Activated B cell treated with CpG ODN at 0.5 μM for 24 hours (primary cell): ENCODE measurements at regions not wholly inside any gene's neighbourhood (a gene's known extent, or its start where the extent isn't known, plus 50 kb on each side); places are given as distances from the start of the nearest gene placed in this dataset.

Source experiments
- ATAC-seq: fragments of 200-7000 bp; cut with Tn5 transposase; one replicate; pipeline ENCODE4 v1.10.0; 2021; ENCODE audit warnings: low read depth, mild to moderate bottlenecking, moderate library complexity
- CTCF ChIA-PET: fragments of 350-600 bp; sonication (Branson Sonifier 250); formaldehyde crosslinking; loops from one replicate; lab custom pipeline; 2021; ENCODE audit warnings: antibody characterized with exemption; lab: Charles Lee
- POLR2A ChIA-PET: fragments of 350-600 bp; sonication (Branson Sonifier 250); formaldehyde crosslinking; loops from one replicate; lab custom pipeline; 2021; ENCODE audit warnings: antibody characterized with exemption; lab: Charles Lee
- DNase-seq: peaks from one replicate; pipeline ENCODE4 v3.0.0; 2022
- H3K27ac Mint-ChIP-seq: one replicate; pipeline ENCODE4 v1.8.0; 2020; ENCODE audit warnings: mixed read lengths
- H3K27me3 Mint-ChIP-seq: one replicate; pipeline ENCODE4 v1.8.0; 2021; ENCODE audit warnings: mixed read lengths
- H3K36me3 Mint-ChIP-seq: one replicate; pipeline ENCODE4 v1.8.0; 2021; ENCODE audit warnings: low read depth, mixed read lengths
- H3K4me1 Mint-ChIP-seq: one replicate; pipeline ENCODE4 v1.8.0; 2021; ENCODE audit warnings: mixed read lengths
- H3K4me3 Mint-ChIP-seq: one replicate; pipeline ENCODE4 v1.8.0; 2020; ENCODE audit warnings: mild to moderate bottlenecking, mixed read lengths
- H3K9me3 Mint-ChIP-seq: one replicate; pipeline ENCODE4 v1.8.0; 2020; ENCODE audit warnings: mixed read lengths
- intact Hi-C: fragments of 100-400 bp; cut with micrococcal nuclease; formaldehyde crosslinking; loops from one replicate; pipeline ENCODE4 v1.15.1; 2024
- TF ChIP-seq, protein P1 (sequence below): fragments of 200-600 bp; IDR thresholded peaks from one replicate; pipeline ENCODE4 v1.8.0; 2022; ENCODE audit warnings: antibody characterized with exemption, mild to moderate bottlenecking

DNA sequence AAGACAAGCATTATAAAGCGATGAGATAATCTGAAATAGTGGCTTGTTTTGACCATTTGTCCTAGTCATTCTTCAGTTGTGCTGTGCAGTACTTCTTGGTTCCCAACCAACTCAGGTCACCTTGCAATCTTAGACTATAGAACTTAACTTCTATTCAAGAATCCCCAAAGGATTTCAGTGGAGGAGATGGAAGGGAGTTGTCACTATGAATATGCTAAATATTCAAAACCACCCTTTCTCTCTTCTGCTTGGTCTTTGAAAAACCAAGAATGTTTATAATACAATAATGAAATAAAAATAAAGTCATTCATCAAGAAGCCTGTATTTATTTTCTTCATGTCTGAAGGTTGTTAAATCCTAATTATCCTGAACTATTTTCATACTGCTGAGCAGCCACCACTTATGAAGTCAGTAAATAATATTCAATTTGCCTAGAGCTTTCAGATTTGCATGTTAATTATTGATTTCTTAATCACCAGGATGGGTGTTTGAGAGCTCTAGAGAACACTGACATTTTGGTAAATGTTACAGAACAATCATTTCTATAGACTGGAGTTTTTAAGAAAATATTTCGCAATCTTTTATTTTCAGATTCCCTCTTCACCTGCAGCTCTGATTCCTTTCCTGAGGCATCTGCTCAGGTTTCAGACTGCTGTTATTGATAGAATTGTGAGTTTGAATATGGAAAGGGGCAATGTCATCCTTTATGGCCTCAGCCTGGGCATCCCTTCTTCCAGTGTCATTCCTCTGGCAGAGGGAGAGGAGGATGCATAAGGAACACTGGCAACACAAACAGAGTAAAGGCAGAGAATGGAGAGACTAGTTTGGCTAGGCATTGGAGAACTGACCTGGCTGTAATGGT, 91.5 kb upstream of the USP47 start:
- ChIA-PET CTCF (no interaction called here), POLR2A (no interaction called here)
- TF ChIP-seq, protein P1, sequence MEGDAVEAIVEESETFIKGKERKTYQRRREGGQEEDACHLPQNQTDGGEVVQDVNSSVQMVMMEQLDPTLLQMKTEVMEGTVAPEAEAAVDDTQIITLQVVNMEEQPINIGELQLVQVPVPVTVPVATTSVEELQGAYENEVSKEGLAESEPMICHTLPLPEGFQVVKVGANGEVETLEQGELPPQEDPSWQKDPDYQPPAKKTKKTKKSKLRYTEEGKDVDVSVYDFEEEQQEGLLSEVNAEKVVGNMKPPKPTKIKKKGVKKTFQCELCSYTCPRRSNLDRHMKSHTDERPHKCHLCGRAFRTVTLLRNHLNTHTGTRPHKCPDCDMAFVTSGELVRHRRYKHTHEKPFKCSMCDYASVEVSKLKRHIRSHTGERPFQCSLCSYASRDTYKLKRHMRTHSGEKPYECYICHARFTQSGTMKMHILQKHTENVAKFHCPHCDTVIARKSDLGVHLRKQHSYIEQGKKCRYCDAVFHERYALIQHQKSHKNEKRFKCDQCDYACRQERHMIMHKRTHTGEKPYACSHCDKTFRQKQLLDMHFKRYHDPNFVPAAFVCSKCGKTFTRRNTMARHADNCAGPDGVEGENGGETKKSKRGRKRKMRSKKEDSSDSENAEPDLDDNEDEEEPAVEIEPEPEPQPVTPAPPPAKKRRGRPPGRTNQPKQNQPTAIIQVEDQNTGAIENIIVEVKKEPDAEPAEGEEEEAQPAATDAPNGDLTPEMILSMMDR, result no peak
- no peak overlapping the region for H3K4me3 Mint-ChIP-seq
- peaks cover 2% of the 10 kb centered on the region for H3K27me3 Mint-ChIP-seq
- no peak overlapping the region for H3K27ac Mint-ChIP-seq
- no peaks in the 10 kb centered on the region for H3K9me3 Mint-ChIP-seq
- no peaks in the 10 kb centered on the region for H3K4me1 Mint-ChIP-seq
- intact Hi-C loops, result no loop called here
- DNase-seq, result no peak
- no peaks in the 10 kb centered on the region for H3K36me3 Mint-ChIP-seq
- no peak for ATAC-seq

DNA sequence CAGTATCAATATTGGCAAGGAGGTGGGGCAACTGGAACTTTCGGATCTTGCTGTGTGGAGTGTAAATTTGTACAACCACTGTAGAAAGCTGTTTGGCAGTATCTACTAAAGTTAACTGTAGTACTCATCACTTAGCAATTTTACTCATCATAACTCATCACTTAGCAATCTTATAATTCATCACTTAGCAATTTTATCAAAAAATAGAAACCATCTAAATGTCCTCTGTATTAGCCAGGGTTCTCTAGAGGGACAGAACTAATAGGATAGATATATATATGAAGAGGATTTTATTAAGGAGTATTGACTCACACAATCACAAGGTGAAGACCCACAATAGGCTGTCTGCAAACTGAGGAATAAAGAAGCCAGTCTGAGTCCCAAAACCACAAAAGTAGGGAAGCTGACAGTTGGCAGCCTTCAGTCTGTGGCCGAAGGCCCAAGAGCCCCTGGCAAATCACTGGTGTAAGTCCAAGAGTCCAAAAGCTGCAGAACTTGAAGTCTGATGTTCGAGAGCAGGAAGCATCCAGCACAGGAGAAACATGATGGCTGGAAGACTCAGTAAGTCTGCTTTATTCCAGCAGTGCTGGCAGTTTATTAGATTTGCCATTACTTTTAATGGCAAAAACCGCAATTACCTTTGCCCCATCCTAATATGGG, 92.9 kb upstream of the USP47 start:
- no peaks in the 10 kb centered on the region for H3K36me3 Mint-ChIP-seq
- no peak overlapping the region for H3K27ac Mint-ChIP-seq
- ChIA-PET POLR2A (no interaction called here), CTCF (no interaction called here)
- H3K27me3 Mint-ChIP-seq, result peaks cover 1% of the 10 kb centered on the region
- no peak overlapping the region for H3K4me3 Mint-ChIP-seq
- no peak for DNase-seq
- ATAC-seq, result no peak
- no peaks in the 10 kb centered on the region for H3K9me3 Mint-ChIP-seq
- no peaks in the 10 kb centered on the region for H3K4me1 Mint-ChIP-seq
- TF ChIP-seq, protein P1, result no peak
- intact Hi-C loops, result no loop called here

- Mint-ChIP-seq H3K9me3 (no peaks in the 10 kb centered on the region), H3K4me3 (no peak overlapping the region), H3K36me3 (no peaks in the 10 kb centered on the region), H3K27ac (no peak overlapping the region), H3K27me3 (peaks cover 8% of the 10 kb centered on the region), H3K4me1 (no peaks in the 10 kb centered on the region)
- intact Hi-C loops, result no loop called here
- TF ChIP-seq, protein P1, result no peak
- POLR2A ChIA-PET, result no interaction called here
- ATAC-seq (no peak), DNase-seq (no peak)
- CTCF ChIA-PET, result no interaction called here
Measured at GRCh38 chr11:11747570-11747969, 94.2 kb upstream of the USP47 start.

DNA sequence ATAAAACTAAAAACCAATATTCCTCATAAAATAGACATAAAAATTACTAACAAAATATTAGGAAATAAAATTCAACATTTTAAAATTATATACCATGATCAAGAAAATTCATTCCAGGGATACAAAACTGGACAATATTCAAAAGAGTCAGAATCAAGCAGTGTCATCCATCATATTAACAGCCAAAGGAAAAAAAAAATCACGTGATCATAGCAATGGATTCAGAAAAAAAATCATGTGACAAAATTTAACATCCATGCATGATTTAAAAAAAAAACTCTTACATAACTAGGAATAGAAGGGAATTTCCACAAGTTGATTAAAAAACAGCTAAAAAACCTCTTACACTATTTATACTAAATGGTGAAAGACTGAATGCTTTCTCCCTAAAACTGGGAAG, 95.3 kb upstream of the USP47 start:
- Mint-ChIP-seq H3K36me3 (no peaks in the 10 kb centered on the region), H3K9me3 (no peaks in the 10 kb centered on the region), H3K27ac (no peak overlapping the region), H3K27me3 (peaks cover 8% of the 10 kb centered on the region), H3K4me3 (no peak overlapping the region), H3K4me1 (no peaks in the 10 kb centered on the region)
- ATAC-seq (no peak), DNase-seq (no peak)
- intact Hi-C loops, result no loop called here
- ChIA-PET POLR2A (no interaction called here), CTCF (no interaction called here)
- TF ChIP-seq, protein P1, result no peak

GRCh38 chr11:11743216-11743615, 98.6 kb upstream of the USP47 start:
- TF ChIP-seq, protein P1, result no peak
- ChIA-PET POLR2A (no interaction called here), CTCF (no interaction called here)
- peaks cover 12% of the 10 kb centered on the region for H3K27me3 Mint-ChIP-seq
- no peaks in the 10 kb centered on the region for H3K4me1 Mint-ChIP-seq
- no peak overlapping the region for H3K27ac Mint-ChIP-seq
- intact Hi-C loops, result no loop called here
- ATAC-seq, result no peak
- no peak overlapping the region for H3K4me3 Mint-ChIP-seq
- H3K9me3 Mint-ChIP-seq, result no peaks in the 10 kb centered on the region
- no peak for DNase-seq
- H3K36me3 Mint-ChIP-seq, result no peaks in the 10 kb centered on the region
